HG03469 (cell line): ENCODE measurements at regions not wholly inside any gene's neighbourhood (a gene's known extent, or its start where the extent isn't known, plus 50 kb on each side); places are given as distances from the start of the nearest gene placed in this dataset.
"Not testable (repeated sequence)": the region's sequence is repeated elsewhere in the genome, so short reads cannot be mapped to it uniquely, and the experiment has no call there.

Experiments used
- ATAC-seq: cut with Tn5 transposase; IDR thresholded peaks from one replicate; pipeline ENCODE4 v1.9.1; 2021; ENCODE audit warnings: mild to moderate bottlenecking, moderate library complexity, moderate number of reproducible peaks; ENCODE audit not compliant: unreplicated experiment

GRCh38 chr9:117936185-117937130, 232.3 kb downstream of the TLR4 start:
- ATAC-seq, result peak; percentile 100

DNA sequence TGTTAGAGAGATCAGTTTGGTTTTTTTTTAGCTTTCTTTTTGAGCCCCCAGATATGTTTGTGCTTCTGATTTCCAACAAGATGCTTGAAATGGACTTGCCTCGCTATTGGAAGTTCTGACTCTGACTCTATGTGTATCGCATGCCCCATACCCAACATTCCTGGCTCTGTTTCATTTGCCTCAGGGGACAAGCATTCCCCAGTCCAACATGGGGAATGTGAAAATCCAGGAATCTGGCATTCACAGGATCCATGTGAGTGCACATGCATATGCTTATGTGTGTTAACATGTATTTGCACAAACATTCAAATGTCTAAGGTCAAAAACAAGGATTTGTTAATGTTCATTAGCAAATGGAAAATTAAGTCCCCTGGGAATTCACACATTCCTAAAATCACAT, 233.9 kb downstream of the TLR4 start:
- ATAC-seq, result no peak

DNA sequence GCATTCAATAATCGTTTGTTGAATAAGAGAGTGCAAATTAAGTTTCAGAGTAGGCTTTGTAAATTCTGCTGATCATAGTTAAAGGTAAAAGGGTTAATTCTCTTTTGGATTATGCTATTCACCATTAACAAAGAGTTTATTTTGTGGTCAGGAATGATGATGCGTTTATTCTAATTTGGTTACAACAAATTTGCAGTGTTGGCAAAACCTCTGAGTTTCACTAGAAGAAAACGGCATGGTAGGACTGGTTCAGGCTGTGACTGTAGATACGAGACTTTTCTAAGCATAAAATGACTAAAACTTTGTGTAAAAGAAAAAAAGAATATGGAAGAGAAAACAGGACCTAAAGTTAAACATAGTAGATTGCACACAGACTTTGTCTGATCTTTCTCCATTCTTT, 234.7 kb downstream of the TLR4 start:
- ATAC-seq, result no peak

GRCh38 chr9:117944750-117945149, 240.5 kb downstream of the TLR4 start:
- not testable (repeated sequence) for ATAC-seq

GRCh38 chr9:117945286-117945685, 241.1 kb downstream of the TLR4 start:
- ATAC-seq, result no peak

GRCh38 chr9:117951127-117951526, 246.9 kb downstream of the TLR4 start:
- no peak for ATAC-seq

- no peak for ATAC-seq
These were observed 248.4 kb downstream of the TLR4 start for GRCh38 chr9:117952581-117952980.

DNA sequence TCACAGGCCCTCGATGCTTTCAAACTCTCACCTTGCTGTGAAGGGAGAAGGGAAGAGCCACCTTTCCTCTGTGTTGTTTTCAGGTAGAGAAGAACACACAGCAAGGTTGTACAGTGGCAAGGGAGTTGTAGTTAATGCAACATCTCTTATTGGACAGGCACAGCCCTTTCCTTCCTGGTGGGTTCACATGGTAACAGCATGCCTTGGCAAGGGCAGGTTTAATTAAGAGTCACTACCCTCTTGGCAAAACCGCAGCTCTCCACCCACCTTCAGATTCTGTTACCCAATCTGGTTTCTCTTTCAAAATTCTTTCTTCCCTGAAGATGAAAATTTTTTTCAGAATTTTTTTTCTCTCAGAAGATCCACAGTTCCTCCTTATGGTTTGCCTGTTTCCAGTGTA, 253.1 kb downstream of the TLR4 start:
- no peak for ATAC-seq

DNA sequence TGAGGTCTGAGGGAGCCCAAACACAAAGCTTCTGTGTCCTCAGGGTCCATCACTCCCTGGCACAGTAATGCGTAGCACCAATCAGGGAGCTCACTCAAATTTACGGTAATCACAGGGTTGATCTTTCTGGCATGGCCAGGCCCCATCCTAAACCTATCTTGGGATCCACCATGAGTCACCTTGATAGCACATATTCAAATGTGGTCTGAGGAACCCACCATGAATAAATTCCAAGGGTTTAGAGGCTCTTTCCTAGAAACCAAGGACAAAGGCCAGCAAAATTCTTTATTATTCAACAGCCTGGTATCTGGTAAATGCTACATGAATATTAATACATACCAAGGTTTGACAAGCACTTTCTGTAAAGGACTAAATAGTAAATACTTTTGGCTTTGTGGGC, 254.5 kb downstream of the TLR4 start:
- ATAC-seq, result no peak

- no peak for ATAC-seq
These were observed 259.4 kb downstream of the TLR4 start for GRCh38 chr9:117963493-117964090.

- ATAC-seq, result no peak
These were observed 266.3 kb downstream of the TLR4 start for GRCh38 chr9:117970276-117971050.

- no peak for ATAC-seq
These were observed 269.9 kb downstream of the TLR4 start for GRCh38 chr9:117974108-117974507.

DNA sequence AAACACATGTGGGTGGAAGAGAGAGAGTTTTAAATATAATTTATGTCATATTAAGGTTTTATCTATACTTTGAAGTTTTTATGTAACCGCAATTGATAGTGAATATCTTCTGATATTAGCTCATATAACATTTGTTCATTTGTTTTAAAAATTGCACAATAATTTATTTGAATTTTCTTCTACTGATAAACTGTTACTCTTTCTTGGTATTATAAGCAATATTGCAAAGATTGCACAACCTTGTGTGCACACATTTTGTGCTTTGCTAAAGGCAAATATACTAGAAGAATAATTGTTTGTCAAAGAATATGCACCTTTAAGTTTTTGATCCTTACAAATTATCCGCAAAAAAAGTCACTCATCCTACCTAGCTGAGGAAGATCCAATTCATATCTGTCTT, 275.7 kb downstream of the TLR4 start:
- no peak for ATAC-seq

DNA sequence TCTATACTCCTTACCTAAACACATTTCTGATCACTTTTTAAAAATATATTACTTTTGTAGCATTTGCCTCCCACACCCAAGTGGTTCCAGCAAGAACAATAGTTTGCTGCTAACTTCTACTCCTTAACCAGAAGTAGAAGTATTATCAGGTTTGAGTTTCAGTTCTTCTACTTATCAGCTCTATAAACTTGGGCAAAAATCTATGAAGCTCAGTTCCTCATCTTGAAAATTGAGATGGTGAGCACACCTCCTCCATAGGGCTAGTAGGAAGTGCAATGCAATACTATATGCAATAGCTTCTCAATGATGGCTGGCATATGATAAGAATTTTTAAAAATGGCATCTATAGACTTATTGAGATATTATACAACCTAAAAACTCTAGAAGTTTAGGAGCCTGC, 283.7 kb downstream of the TLR4 start:
- no peak for ATAC-seq

GRCh38 chr9:117992006-117992405, 287.8 kb downstream of the TLR4 start:
- no peak for ATAC-seq

DNA sequence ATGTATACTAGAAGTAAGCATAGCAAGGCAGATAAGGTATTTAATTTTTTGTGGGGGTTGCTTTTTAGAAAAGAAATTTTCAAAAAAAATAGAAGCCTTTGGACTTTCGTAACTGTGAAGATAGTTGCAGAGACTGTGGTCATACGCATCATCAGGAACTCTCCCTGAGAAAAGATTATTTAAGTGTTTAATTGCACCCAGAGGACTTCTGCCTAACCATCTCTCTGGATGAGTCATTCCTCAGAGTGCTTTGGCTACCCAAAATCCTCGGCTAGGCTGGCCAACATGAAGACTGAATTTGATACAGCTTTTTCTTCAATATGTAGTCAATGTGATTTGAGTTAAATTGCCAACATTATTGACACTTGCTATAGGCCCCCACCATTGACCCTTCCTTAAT, 296.4 kb downstream of the TLR4 start:
- no peak for ATAC-seq

DNA sequence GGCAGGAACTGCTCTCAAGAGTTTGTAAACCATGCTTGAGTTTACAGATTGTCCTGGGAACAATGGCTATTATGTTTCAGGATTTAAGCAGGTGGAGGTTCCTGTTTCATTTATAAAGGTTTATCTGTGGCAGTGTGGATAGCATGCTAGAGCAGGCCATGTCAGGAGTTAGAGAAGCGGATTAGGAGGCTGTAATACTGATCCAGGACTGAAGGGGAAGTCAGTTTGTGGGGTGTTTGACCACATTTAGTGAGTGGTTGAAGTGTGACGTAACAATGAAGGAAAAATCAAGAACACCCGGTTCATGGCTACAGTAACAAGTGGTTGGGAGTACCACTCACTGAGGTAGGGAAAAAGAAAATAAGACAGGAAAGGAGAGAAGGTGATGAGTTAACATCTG, 299.0 kb downstream of the TLR4 start:
- no peak for ATAC-seq

- ATAC-seq, result no peak
These were observed 304.0 kb downstream of the TLR4 start for GRCh38 chr9:118008246-118008645.

- no peak for ATAC-seq
These were observed 305.4 kb downstream of the TLR4 start for GRCh38 chr9:118009614-118010013.

DNA sequence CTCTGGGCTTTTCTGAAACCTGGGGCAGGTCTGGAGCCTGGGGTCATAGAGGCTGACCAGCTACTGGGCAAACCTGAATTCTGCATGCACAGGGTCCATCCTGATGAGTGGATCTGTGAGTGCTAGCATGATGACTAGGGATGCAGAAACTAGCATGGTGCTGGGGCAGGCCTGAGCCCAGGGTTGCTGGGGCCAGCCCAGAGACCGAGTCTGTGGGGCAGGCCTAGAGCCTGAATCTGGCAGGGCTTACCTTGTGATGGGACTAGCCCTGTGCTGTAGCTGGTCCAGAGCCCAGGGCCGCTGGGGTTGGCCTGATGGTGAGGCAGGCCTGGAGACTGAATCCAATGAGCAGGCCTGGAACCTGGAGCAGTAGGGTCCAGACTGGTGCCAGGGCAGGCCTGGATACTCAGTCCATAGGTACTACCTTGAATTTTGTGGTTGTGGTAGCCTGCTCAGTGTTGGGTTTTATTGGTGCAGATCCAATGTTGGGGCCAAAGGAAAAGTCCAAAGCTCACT, 313.5 kb downstream of the TLR4 start:
- no peak for ATAC-seq

GRCh38 chr9:118023644-118024043, 319.4 kb downstream of the TLR4 start:
- ATAC-seq, result no peak
